K562 (cell line): ENCODE measurements at regions not wholly inside any gene's neighbourhood (a gene's known extent, or its start where the extent isn't known, plus 50 kb on each side); places are given as distances from the start of the nearest gene placed in this dataset.

Experiments used
- ATAC-seq: fragments of 200-7000 bp; cut with Tn5 transposase; 3 replicates; pipeline ENCODE4 v1.9.1; 2020; ENCODE audit warnings: moderate library complexity
- BruUV-seq: library from RNA; stranded (reverse); fragments of 400-500 nt; replicated peaks from 2 replicates; lab custom pipeline; 2021; lab: Mats Ljungman, UMichigan
- CTCF ChIA-PET: fragments of 300-600 bp; formaldehyde crosslinking; extraction: SDS; loops from one replicate; lab custom pipeline; 2021; ENCODE audit warnings: low intra/inter-chr PET ratio; lab: Yijun Ruan, JAX
- POLR2A ChIA-PET: fragments of 300-600, 350-650 bp; sonication (Branson Sonifier 250); formaldehyde crosslinking; extraction: SDS; loops from one replicate; lab custom pipeline; 2021; ENCODE audit warnings: antibody characterized with exemption, inconsistent platforms; lab: Yijun Ruan, JAX
- DNase-seq, 4 experiments: peaks; one replicate each; pipeline versions ENCODE4 v3.0.0 to v3.0.0-alpha.2; 2011 to 2018; ENCODE audit warnings: low spot score in 3 of 4, mixed read lengths in 3 of 4; ENCODE audit errors: extremely low read depth in 1 of 4
- FAIRE-seq: peaks from 2 replicates; lab custom pipeline; 2011; peaks lifted over from hg19 to GRCh38; lab: Jason Lieb, UNC
- H2AFZ ChIP-seq: 2 replicates; pipeline ENCODE4 v1.6.0; 2011; ENCODE audit warnings: low read depth, low read length, control low read depth, inconsistent platforms
- H3K27ac ChIP-seq: fragments of 200-600 bp; 3 replicates; pipeline ENCODE4 v1.8.0; 2011; ENCODE audit warnings: low read depth, mild to moderate bottlenecking, control low read depth, inconsistent platforms, low read length, moderate library complexity, mixed read lengths; ENCODE audit errors: extremely low read depth
- H3K27me3 ChIP-seq, 2 experiments: fragments of 300-600 bp in 1 of 2; 2 replicates in 1 of 2; 3 replicates in 1 of 2; pipeline versions ENCODE4 v1.6.0 to v1.8.0; 2011; ENCODE audit warnings: inconsistent platforms in 2 of 2, low read length in 2 of 2, mild to moderate bottlenecking in 1 of 2, mixed read lengths in 1 of 2, moderate library complexity in 1 of 2; ENCODE audit not compliant: control insufficient read depth in 2 of 2, insufficient read depth in 2 of 2
- H3K36me3 ChIP-seq: fragments of 300-600 bp; 3 replicates; pipeline ENCODE4 v1.8.0; 2011; ENCODE audit warnings: mild to moderate bottlenecking, low read length, inconsistent platforms; ENCODE audit not compliant: control insufficient read depth, insufficient read depth
- H3K4me1 ChIP-seq, 2 experiments: fragments of 200-600 bp in 1 of 2; replicated peaks in 1 of 2; 2 replicates in 1 of 2; 3 replicates in 1 of 2; pipeline versions ENCODE4 v1.5.1 to v1.8.0; 2011; ENCODE audit warnings: inconsistent platforms in 2 of 2, low read length in 2 of 2, mild to moderate bottlenecking in 1 of 2, mixed read lengths in 1 of 2, moderate library complexity in 1 of 2; ENCODE audit not compliant: control insufficient read depth in 2 of 2, insufficient read depth in 2 of 2
- H3K4me2 ChIP-seq: 2 replicates; pipeline ENCODE4 v1.6.1; 2011; ENCODE audit warnings: low read length, control low read depth, inconsistent platforms, mixed read lengths; ENCODE audit not compliant: insufficient read depth
- H3K4me3 ChIP-seq: fragments of 200-600 bp; sonication (generic), shearing (Covaris generic); 2 replicates; pipeline ENCODE4 v1.5.1; 2016; ENCODE audit warnings: control low read depth, inconsistent platforms
- H3K79me2 ChIP-seq: fragments of 200-600 bp; 3 replicates; pipeline ENCODE4 v1.8.0; 2011; ENCODE audit warnings: low read length, inconsistent platforms; ENCODE audit not compliant: control insufficient read depth, insufficient read depth
- H3K9ac ChIP-seq, 2 experiments: 2 replicates each; pipeline versions ENCODE4 v1.6.0 to v1.6.1; 2011; ENCODE audit warnings: low read depth in 2 of 2, low read length in 2 of 2, control low read depth in 1 of 2, inconsistent platforms in 1 of 2, mild to moderate bottlenecking in 1 of 2, mixed read lengths in 1 of 2; ENCODE audit not compliant: insufficient read depth in 1 of 2
- H3K9me1 ChIP-seq: one replicate; pipeline ENCODE4 v1.6.0; 2011; ENCODE audit warnings: inconsistent platforms, mild to moderate bottlenecking, low read length, moderate library complexity; ENCODE audit not compliant: control insufficient read depth, insufficient read depth
- H3K9me3 ChIP-seq: replicated peaks from 2 replicates; pipeline ENCODE4 v1.5.1; 2011; ENCODE audit warnings: low read depth, low read length, inconsistent platforms; ENCODE audit not compliant: control insufficient read depth, insufficient read depth
- H4K20me1 ChIP-seq: replicated peaks from 2 replicates; pipeline ENCODE4 v1.6.1; 2011; ENCODE audit warnings: low read length, inconsistent platforms, mixed read lengths; ENCODE audit not compliant: control insufficient read depth, insufficient read depth
- NFIC ChIP-seq: fragments of 450-650 bp; IDR thresholded peaks from 2 replicates; pipeline ENCODE4 v1.6.1; 2017; ENCODE audit warnings: mild to moderate bottlenecking, inconsistent platforms
- NFIX ChIP-seq: fragments of 250-450 bp; sonication (Bioruptor Pico); IDR thresholded peaks from 2 replicates; pipeline ENCODE4 v1.4.0; 2020; ENCODE audit warnings: low read depth, mild to moderate bottlenecking, moderate library complexity
- RBM15 ChIP-seq: fragments of 200-400 bp; formaldehyde crosslinking; IDR thresholded peaks from 2 replicates; pipeline ENCODE4 v1.6.1; 2018; ENCODE audit warnings: mild to moderate bottlenecking, low read length, moderate library complexity; ENCODE audit not compliant: insufficient read depth
- RNF2 ChIP-seq: sonication (generic); IDR thresholded peaks from 2 replicates; pipeline ENCODE4 v1.6.1; 2016
- ZNF124 ChIP-seq: sonication (generic); formaldehyde crosslinking; IDR thresholded peaks from 2 replicates; pipeline ENCODE4 v1.8.1; 2022; ENCODE audit warnings: missing genetic modification reagents
- WGBS: fragments of 100-300 bp; shearing (Covaris generic); methylation state at CpG from one replicate; pipeline ENCODE4 v1.1.6; 2016; ENCODE audit warnings: low coverage, mixed read lengths; ENCODE audit not compliant: insufficient coverage; ENCODE audit errors: missing lambda C conversion rate; 5-methylcytosine and 5-hydroxymethylcytosine counted together
- in situ Hi-C: fragments of 300-500 bp; cut with MboI; formaldehyde crosslinking; loops from 4 replicates; pipeline ENCODE4 v1.15.0; 2018; ENCODE audit warnings: inconsistent platforms, mixed read lengths
- intact Hi-C: fragments of 100-400 bp; cut with micrococcal nuclease; formaldehyde crosslinking; loops from 2 replicates; pipeline ENCODE4 v1.14.2; 2022
- TF ChIP-seq, protein P1 (sequence below), 2 experiments: fragments of 450-650 bp; IDR thresholded peaks; 2 replicates each; pipeline ENCODE4 v1.6.1; 2018; ENCODE audit warnings: mild to moderate bottlenecking in 2 of 2, low read depth in 1 of 2; ENCODE audit not compliant: partially characterized antibody in 2 of 2

DNA sequence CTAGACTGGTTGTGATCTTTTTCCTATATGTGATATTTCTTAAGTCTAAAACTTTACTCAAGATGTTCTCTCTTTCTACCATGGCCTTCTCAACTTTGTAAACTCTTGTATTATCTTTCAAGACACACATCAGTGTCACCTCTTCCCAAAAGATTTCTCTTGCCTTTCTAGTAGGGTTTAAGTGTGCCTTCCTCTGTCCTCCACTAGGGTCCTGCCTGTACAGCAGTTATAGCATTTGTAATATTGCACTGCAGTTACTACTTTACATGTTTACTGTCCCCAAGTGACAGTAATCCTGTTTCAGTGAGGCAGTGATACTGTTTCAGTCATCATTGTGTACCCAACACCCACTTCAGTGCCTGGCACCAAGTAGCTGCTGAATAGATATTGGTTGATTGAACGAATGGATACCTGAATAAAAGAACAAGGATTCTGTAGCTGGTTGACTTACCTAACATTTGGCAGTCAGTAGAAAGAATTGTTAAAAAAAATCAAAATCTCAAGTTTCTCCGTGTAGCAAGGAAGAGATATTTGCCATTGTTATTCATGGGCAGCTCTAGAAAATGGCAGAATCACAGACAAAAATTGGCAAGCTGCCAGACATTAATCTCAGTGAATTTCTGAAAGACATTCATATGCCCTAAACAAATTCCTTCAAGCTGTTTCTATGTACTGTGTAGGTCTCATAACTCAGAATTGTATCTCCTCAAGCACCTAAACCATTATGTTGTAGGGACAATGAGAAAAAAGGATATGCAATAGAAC, 79.4 kb downstream of the RBMXL2 start:
- 0% methylated on average over 2 of the region's 2 CpGs for WGBS
- POLR2A ChIA-PET, result interaction anchor here (0.6 kb wide), 1 partner anchor 977 kb away, joined by 3 read pairs; no protein-coding TSS in a partner anchor
- Histone ChIP-seq H3K4me2 (no peak overlapping the region), H3K9ac (no peak overlapping the region), H3K4me1 (no peaks in the 10 kb centered on the region), H3K36me3 (no peaks in the 10 kb centered on the region), H2AFZ (no peak overlapping the region), H3K4me3 (no peak overlapping the region), H4K20me1 (no peaks in the 10 kb centered on the region), H3K9me3 (no peaks in the 10 kb centered on the region), H3K79me2 (no peaks in the 10 kb centered on the region), H3K9me1 (no peaks in the 10 kb centered on the region), H3K27ac (no peak overlapping the region), H3K27me3 (no peaks in the 10 kb centered on the region; a peak in 1 of 5 replicates)
- intact Hi-C loops, result no loop called here
- DNase-seq (no peak), ATAC-seq (no peak), FAIRE-seq (no peak)
- CTCF ChIA-PET, result no interaction called here
- TF ChIP-seq, protein P1, sequence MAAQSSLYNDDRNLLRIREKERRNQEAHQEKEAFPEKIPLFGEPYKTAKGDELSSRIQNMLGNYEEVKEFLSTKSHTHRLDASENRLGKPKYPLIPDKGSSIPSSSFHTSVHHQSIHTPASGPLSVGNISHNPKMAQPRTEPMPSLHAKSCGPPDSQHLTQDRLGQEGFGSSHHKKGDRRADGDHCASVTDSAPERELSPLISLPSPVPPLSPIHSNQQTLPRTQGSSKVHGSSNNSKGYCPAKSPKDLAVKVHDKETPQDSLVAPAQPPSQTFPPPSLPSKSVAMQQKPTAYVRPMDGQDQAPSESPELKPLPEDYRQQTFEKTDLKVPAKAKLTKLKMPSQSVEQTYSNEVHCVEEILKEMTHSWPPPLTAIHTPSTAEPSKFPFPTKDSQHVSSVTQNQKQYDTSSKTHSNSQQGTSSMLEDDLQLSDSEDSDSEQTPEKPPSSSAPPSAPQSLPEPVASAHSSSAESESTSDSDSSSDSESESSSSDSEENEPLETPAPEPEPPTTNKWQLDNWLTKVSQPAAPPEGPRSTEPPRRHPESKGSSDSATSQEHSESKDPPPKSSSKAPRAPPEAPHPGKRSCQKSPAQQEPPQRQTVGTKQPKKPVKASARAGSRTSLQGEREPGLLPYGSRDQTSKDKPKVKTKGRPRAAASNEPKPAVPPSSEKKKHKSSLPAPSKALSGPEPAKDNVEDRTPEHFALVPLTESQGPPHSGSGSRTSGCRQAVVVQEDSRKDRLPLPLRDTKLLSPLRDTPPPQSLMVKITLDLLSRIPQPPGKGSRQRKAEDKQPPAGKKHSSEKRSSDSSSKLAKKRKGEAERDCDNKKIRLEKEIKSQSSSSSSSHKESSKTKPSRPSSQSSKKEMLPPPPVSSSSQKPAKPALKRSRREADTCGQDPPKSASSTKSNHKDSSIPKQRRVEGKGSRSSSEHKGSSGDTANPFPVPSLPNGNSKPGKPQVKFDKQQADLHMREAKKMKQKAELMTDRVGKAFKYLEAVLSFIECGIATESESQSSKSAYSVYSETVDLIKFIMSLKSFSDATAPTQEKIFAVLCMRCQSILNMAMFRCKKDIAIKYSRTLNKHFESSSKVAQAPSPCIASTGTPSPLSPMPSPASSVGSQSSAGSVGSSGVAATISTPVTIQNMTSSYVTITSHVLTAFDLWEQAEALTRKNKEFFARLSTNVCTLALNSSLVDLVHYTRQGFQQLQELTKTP (IDR thresholded peaks at IDR 0.05; ENCODE audit: low read depth in 1 of 2, partially characterized antibody in 2 of 2), result no peak
- TF ChIP-seq ZNF124 (CRISPR knock-in tag) (no peak), NFIX (CRISPR knock-in tag) (peak; percentile 98), NFIC (peak; percentile 97), RBM15 (no peak), RNF2 (no peak)
- no TSS peak for BruUV-seq
- in situ Hi-C loops, result no loop called here
